Parathyroid adenoma (tissue), 2 donors: ENCODE measurements at regions not wholly inside any gene's neighbourhood (a gene's known extent, or its start where the extent isn't known, plus 50 kb on each side); places are given as distances from the start of the nearest gene placed in this dataset.
A peak's percentile ranks its signal among the peaks of the same experiment; 100 is the strongest.
"Not testable (repeated sequence)": the region's sequence is repeated elsewhere in the genome, so short reads cannot be mapped to it uniquely, and the experiment has no call there.

ENCODE experiments used
- H2AFZ ChIP-seq: fragments of 300-600 bp; sonication (generic); one replicate; pipeline ENCODE4 v1.7.0; 2017; ENCODE audit warnings: antibody characterized with exemption, mild to moderate bottlenecking
- H3K27ac ChIP-seq: fragments of 300-600 bp; sonication (generic); one replicate; pipeline ENCODE4 v1.7.0; 2017
- H3K27me3 ChIP-seq: fragments of 300-600 bp; sonication (generic); one replicate; pipeline ENCODE4 v1.7.0; 2017; ENCODE audit warnings: low read length; ENCODE audit not compliant: control insufficient read depth, insufficient read depth
- H3K36me3 ChIP-seq: fragments of 300-600 bp; sonication (generic); one replicate; pipeline ENCODE4 v1.7.0; 2017; ENCODE audit warnings: low read length; ENCODE audit not compliant: control insufficient read depth, insufficient read depth
- H3K4me1 ChIP-seq: fragments of 300-600 bp; sonication (generic); one replicate; pipeline ENCODE4 v1.7.0; 2017; ENCODE audit warnings: control low read depth
- H3K4me2 ChIP-seq: fragments of 300-600 bp; sonication (generic); one replicate; pipeline ENCODE4 v1.7.0; 2017; ENCODE audit warnings: low read length
- H3K4me3 ChIP-seq: fragments of 300-600 bp; sonication (generic); one replicate; pipeline ENCODE4 v1.7.0; 2017; ENCODE audit warnings: low read depth, low read length
- H3K79me2 ChIP-seq: fragments of 300-600 bp; sonication (generic); one replicate; pipeline ENCODE4 v1.7.0; 2017; ENCODE audit warnings: control low read depth
- H3K9ac ChIP-seq: fragments of 300-600 bp; sonication (generic); one replicate; pipeline ENCODE4 v1.7.0; 2017; ENCODE audit warnings: mild to moderate bottlenecking
- H3K9me3 ChIP-seq: fragments of 300-600 bp; sonication (generic); one replicate; pipeline ENCODE4 v1.7.0; 2017; ENCODE audit warnings: low read length; ENCODE audit not compliant: control insufficient read depth
- CTCF ChIP-seq: fragments of 300-600 bp; sonication (generic); IDR thresholded peaks from one replicate; pipeline ENCODE4 v1.7.0; 2017; ENCODE audit warnings: antibody characterized with exemption, mild to moderate bottlenecking
- donor health status: primary hyperparathyroidism.

GRCh38 chr14:106787626-106788025 lies 1261.2 kb downstream of the TMEM121 start:
- Histone ChIP-seq H3K27me3 (no peaks in the 10 kb centered on the region), H2AFZ (no peak overlapping the region), H3K9me3 (no peaks in the 10 kb centered on the region), H3K27ac (no peak overlapping the region), H3K79me2 (no peaks in the 10 kb centered on the region), H3K4me2 (no peak overlapping the region), H3K36me3 (no peaks in the 10 kb centered on the region), H3K9ac (no peak overlapping the region), H3K4me1 (no peaks in the 10 kb centered on the region), H3K4me3 (no peak overlapping the region)
- TF ChIP-seq CTCF, result no peak

- no peak overlapping the region for H3K9ac ChIP-seq
- H2AFZ ChIP-seq, result no peak overlapping the region
- H3K36me3 ChIP-seq, result no peaks in the 10 kb centered on the region
- no peak overlapping the region for H3K4me2 ChIP-seq
- H3K4me3 ChIP-seq, result no peak overlapping the region
- TF ChIP-seq CTCF, result no peak
- H3K4me1 ChIP-seq, result no peaks in the 10 kb centered on the region
- H3K79me2 ChIP-seq, result no peaks in the 10 kb centered on the region
- H3K9me3 ChIP-seq, result no peaks in the 10 kb centered on the region
- no peaks in the 10 kb centered on the region for H3K27me3 ChIP-seq
- no peak overlapping the region for H3K27ac ChIP-seq
These were observed 1262.2 kb downstream of the TMEM121 start for GRCh38 chr14:106788534-106788933.

GRCh38 chr14:106789318-106789717 lies 1262.9 kb downstream of the TMEM121 start:
- Histone ChIP-seq H3K9me3 (no peaks in the 10 kb centered on the region), H3K4me3 (no peak overlapping the region), H2AFZ (no peak overlapping the region), H3K27me3 (no peaks in the 10 kb centered on the region), H3K9ac (no peak overlapping the region), H3K4me2 (no peak overlapping the region), H3K79me2 (no peaks in the 10 kb centered on the region), H3K36me3 (no peaks in the 10 kb centered on the region), H3K27ac (no peak overlapping the region), H3K4me1 (no peaks in the 10 kb centered on the region)
- no peak for TF ChIP-seq CTCF

GRCh38 chr14:106790189-106791036 lies 1264.0 kb downstream of the TMEM121 start:
- Histone ChIP-seq H3K4me2 (no peak overlapping the region), H3K27ac (no peak overlapping the region), H3K36me3 (no peaks in the 10 kb centered on the region), H3K4me3 (no peak overlapping the region), H3K9ac (no peak overlapping the region), H3K27me3 (no peaks in the 10 kb centered on the region), H3K9me3 (no peaks in the 10 kb centered on the region), H3K79me2 (no peaks in the 10 kb centered on the region), H3K4me1 (no peaks in the 10 kb centered on the region), H2AFZ (no peak overlapping the region)
- peak; percentile 24 for TF ChIP-seq CTCF

- H3K9me3 ChIP-seq, result no peaks in the 10 kb centered on the region
- no peak overlapping the region for H2AFZ ChIP-seq
- no peaks in the 10 kb centered on the region for H3K79me2 ChIP-seq
- H3K27me3 ChIP-seq, result no peaks in the 10 kb centered on the region
- no peaks in the 10 kb centered on the region for H3K36me3 ChIP-seq
- H3K9ac ChIP-seq, result no peak overlapping the region
- H3K27ac ChIP-seq, result no peak overlapping the region
- TF ChIP-seq CTCF, result no peak
- H3K4me2 ChIP-seq, result no peak overlapping the region
- H3K4me3 ChIP-seq, result no peak overlapping the region
- no peaks in the 10 kb centered on the region for H3K4me1 ChIP-seq
These were observed 1266.2 kb downstream of the TMEM121 start for GRCh38 chr14:106792543-106792942.

- H2AFZ ChIP-seq, H3K4me1 ChIP-seq: not testable (repeated sequence)
These were observed 1271.8 kb downstream of the TMEM121 start for GRCh38 chr14:106798166-106798565.

More at GRCh38 chr14:106798166-106798565, 1271.8 kb downstream of the TMEM121 start:
- H3K79me2 ChIP-seq, H3K9me3 ChIP-seq, H3K27me3 ChIP-seq, H3K27ac ChIP-seq, H3K4me3 ChIP-seq, H3K9ac ChIP-seq, H3K36me3 ChIP-seq, H3K4me2 ChIP-seq: not testable (repeated sequence)
